Duodenal mucosa (tissue), 2 donors: ENCODE measurements at regions not wholly inside any gene's neighbourhood (a gene's known extent, or its start where the extent isn't known, plus 50 kb on each side); places are given as distances from the start of the nearest gene placed in this dataset.
"Not testable (repeated sequence)": the region's sequence is repeated elsewhere in the genome, so short reads cannot be mapped to it uniquely, and the experiment has no call there.

Experiments used
- H3K27ac ChIP-seq: one replicate; pipeline ENCODE4 v1.7.0; 2013; ENCODE audit warnings: low read depth, low read length
- H3K27me3 ChIP-seq, 2 donors: one replicate each; pipeline ENCODE4 v1.7.0; 2013; ENCODE audit warnings: low read length in 2 of 2, control low read depth in 1 of 2; ENCODE audit not compliant: insufficient read depth in 2 of 2, control insufficient read depth in 1 of 2
- H3K36me3 ChIP-seq, 2 donors: one replicate each; pipeline ENCODE4 v1.7.0; 2013; ENCODE audit warnings: low read length in 2 of 2, control low read depth in 1 of 2; ENCODE audit not compliant: insufficient read depth in 2 of 2, control insufficient read depth in 1 of 2
- H3K4me1 ChIP-seq, 2 donors: one replicate each; pipeline ENCODE4 v1.7.0; 2013; ENCODE audit warnings: low read length in 2 of 2, control low read depth in 1 of 2; ENCODE audit not compliant: insufficient read depth in 2 of 2, control insufficient read depth in 1 of 2
- H3K4me3 ChIP-seq, 2 donors: one replicate each; pipeline ENCODE4 v1.7.0; 2013; ENCODE audit warnings: low read length in 2 of 2, low read depth in 1 of 2
- H3K9ac ChIP-seq, 2 donors: one replicate each; pipeline ENCODE4 v1.7.0; 2013; ENCODE audit warnings: low read length in 2 of 2, low read depth in 1 of 2
- H3K9me3 ChIP-seq, 2 donors: one replicate each; pipeline ENCODE4 v1.7.0; 2013; ENCODE audit warnings: low read length in 2 of 2, control low read depth in 1 of 2; ENCODE audit not compliant: control insufficient read depth in 1 of 2

DNA sequence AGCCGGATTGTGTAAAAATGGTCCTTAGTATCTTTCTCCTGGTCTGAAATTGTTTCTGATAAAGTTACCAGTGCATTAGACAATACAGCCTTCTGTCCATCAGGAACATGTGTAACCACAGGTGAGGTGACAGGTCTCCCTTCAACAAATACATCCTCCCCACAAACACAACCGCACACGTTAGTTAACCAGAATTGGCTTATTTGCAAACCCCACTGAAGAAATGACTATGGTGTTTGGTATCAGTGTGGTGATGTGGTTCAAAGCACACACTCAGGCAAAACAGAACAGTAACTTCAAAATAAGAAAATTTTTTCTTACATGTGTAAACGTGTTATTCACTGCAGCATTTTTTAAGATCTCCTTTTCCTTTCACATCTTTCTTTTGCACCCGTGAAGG is 517.2 kb upstream of the NR5A2 start:
- no peak overlapping the region for H3K27ac ChIP-seq

DNA sequence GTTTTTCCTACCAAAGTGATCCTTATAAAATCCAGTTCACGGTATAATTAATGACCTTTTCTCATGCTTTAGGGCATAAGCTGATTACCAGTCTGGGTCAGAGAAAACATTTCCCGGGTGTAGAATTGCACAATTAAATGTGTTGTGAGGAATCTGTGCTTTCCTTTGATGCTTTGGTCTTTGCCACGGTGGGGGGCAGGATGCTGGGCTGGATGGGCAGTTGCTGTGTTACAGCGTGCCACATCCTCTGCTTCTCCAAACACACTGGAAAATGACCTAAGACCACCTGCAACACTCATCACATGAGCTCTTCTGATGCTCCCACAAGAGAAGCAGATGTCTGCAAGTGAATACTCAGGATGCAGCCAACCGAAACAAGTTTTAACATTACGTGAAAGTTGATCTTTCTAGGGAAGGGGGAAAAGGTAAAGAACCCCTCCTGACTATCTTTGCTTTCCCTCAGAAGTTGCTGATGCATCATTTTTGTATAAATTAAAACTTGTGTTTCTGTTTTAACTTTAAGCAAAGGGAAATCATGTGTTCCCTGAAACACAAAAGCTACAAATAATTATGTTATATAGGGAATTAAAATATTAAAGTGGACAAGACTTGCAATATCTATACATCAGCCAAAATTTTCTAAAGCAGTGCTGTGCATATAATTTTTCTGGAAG is 515.3 kb upstream of the NR5A2 start:
- no peaks in the 10 kb centered on the region for H3K27me3 ChIP-seq
- H3K4me1 ChIP-seq, result no peaks in the 10 kb centered on the region
- no peaks in the 10 kb centered on the region for H3K9me3 ChIP-seq
- H3K27ac ChIP-seq, result no peak overlapping the region
- no peak overlapping the region for H3K4me3 ChIP-seq
- H3K36me3 ChIP-seq, result no peaks in the 10 kb centered on the region
- H3K9ac ChIP-seq, result no peak overlapping the region

More for the DNA sequence above, 517.2 kb upstream of the NR5A2 start:
- no peak overlapping the region for H3K4me3 ChIP-seq
- no peaks in the 10 kb centered on the region for H3K9me3 ChIP-seq
- H3K4me1 ChIP-seq, result no peaks in the 10 kb centered on the region
- H3K9ac ChIP-seq, result no peak overlapping the region
- no peaks in the 10 kb centered on the region for H3K27me3 ChIP-seq
- no peaks in the 10 kb centered on the region for H3K36me3 ChIP-seq

DNA sequence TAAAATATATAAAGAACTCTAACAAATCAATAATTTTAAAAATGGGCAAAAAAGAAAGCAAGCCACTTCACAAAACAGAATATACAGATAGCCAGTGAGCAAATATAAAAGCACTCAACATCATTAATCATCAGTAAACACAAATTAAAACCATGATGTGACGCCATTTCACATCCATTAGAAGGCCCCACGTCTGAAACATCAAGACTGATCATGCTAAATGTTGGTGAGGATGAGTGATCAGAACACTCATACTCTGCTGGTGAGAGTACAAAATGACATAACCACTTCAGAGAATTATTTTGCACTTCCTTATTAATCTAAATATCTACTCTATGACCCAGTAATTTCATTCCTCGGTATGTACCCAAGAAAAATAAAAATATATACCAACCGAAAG is 512.2 kb upstream of the NR5A2 start:
- Histone ChIP-seq H3K27me3 (no peaks in the 10 kb centered on the region), H3K4me3 (no peak overlapping the region), H3K27ac (no peak overlapping the region), H3K9me3 (no peaks in the 10 kb centered on the region), H3K36me3 (no peaks in the 10 kb centered on the region), H3K4me1 (no peaks in the 10 kb centered on the region), H3K9ac (no peak overlapping the region)

DNA sequence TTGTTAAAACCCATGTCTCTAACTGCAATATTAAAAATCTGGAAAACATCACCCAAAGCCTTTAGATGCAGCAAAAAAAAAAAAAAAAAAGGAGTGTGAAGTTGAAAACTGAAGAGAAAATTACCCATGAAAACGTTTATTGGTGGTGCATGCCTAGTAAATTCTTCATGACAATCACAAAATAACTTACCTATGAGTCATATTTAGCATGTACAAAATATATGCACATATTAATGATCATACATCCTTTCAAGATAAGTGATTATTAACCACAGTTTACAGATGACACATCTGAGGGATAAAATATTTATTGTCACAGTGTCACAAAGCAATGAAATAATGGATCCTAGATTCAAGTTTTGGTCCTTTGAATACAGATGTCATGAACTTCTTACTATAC is 505.2 kb upstream of the NR5A2 start:
- H3K4me3 ChIP-seq, result no peak overlapping the region
- H3K9ac ChIP-seq, result no peak overlapping the region
- no peaks in the 10 kb centered on the region for H3K4me1 ChIP-seq
- no peaks in the 10 kb centered on the region for H3K27me3 ChIP-seq
- H3K27ac ChIP-seq, result no peak overlapping the region
- no peaks in the 10 kb centered on the region for H3K36me3 ChIP-seq
- no peaks in the 10 kb centered on the region for H3K9me3 ChIP-seq

DNA sequence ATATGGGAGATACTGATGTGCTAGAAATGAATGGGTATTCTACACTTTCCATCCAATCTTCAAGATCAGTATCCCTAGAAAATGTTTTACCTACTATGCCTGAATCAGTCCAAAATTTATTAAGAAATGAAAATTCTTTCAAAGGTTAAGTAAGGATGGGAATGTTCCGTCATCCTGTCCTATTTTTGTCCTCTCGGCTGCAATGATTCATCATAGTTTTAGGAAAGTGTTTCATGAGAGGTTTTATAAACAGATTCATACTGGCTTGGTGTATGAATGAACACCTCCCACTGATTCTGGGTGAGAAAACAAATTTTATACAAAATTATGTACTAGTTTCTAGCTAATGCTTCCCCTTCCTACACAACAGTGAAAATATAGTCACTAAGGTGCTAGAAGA is 504.6 kb upstream of the NR5A2 start:
- Histone ChIP-seq H3K36me3 (no peaks in the 10 kb centered on the region), H3K4me3 (no peak overlapping the region), H3K9ac (no peak overlapping the region), H3K4me1 (no peaks in the 10 kb centered on the region), H3K27me3 (no peaks in the 10 kb centered on the region), H3K27ac (no peak overlapping the region), H3K9me3 (no peaks in the 10 kb centered on the region)

DNA sequence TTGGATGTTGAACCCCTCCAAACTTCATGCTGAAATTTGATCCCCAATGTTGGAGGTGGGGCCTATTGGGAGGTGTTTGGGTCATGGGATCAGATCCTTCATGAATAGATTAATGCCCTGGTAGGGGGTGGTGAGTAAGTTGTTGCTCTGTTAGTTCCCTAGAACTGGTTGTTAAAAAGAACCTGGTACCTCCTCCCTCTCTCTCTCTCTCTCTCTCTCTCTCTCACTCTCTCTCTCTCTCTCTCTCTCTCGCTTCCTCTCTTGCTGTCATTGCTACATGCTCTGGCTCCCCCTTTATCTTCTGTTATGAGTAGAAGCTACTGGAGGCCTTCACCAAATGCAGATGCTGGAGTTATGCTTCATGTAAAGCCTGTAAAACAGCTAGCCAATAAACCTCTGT is 498.2 kb upstream of the NR5A2 start:
- Histone ChIP-seq H3K4me1 (no peaks in the 10 kb centered on the region), H3K9me3 (peaks cover 0 to 5% of the 10 kb centered on the region in 2 donors), H3K27me3 (no peaks in the 10 kb centered on the region), H3K9ac (no peak overlapping the region), H3K36me3 (no peaks in the 10 kb centered on the region), H3K4me3 (no peak overlapping the region), H3K27ac (no peak overlapping the region)

DNA sequence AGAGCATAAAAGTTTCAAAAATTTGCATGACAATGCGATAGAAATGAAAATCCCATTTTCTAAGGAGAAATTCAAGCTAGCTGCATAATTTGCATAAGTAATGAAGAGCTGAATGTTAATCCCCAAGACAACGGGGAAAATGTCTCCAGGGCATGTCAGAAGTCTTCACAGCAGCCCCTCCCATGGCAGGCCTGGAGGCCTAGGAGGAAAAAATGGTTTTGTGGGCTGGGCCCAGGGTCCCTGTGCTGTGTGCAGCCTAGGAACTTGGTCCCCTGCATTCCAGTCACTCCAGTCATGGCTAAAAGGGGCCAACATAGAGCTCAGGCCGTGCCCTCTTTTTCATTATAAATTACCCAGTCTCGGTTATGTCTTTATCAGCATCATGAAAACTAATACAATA is 494.1 kb upstream of the NR5A2 start:
- not testable (repeated sequence) for H3K27ac ChIP-seq, H3K9ac ChIP-seq, H3K4me1 ChIP-seq, H3K27me3 ChIP-seq, H3K36me3 ChIP-seq, H3K4me3 ChIP-seq
- peaks cover 9 to 10% of the 10 kb centered on the region in 2 donors for H3K9me3 ChIP-seq

DNA sequence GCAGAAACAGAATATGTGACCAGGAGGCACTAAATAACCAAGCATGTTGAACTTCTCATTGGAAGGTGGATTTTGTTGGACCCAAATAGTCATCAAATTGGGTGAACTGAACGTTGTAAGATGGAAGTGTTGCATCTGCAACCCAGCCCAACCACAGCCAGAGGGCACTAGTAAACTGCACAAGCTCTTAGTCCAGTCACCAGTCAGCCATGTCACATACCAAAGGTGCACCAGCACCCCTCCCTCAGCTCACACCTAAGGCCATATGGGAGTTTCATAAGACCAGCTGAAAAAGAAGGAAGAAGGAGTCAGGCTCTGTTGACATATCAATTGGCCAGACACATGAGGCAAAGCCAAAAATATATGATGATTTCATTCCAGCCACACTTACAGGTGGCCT is 481.7 kb upstream of the NR5A2 start:
- Histone ChIP-seq H3K27ac (no peak overlapping the region), H3K27me3 (no peaks in the 10 kb centered on the region), H3K4me3 (no peak overlapping the region), H3K9ac (no peak overlapping the region), H3K9me3 (no peaks in the 10 kb centered on the region), H3K4me1 (no peaks in the 10 kb centered on the region), H3K36me3 (no peaks in the 10 kb centered on the region)

DNA sequence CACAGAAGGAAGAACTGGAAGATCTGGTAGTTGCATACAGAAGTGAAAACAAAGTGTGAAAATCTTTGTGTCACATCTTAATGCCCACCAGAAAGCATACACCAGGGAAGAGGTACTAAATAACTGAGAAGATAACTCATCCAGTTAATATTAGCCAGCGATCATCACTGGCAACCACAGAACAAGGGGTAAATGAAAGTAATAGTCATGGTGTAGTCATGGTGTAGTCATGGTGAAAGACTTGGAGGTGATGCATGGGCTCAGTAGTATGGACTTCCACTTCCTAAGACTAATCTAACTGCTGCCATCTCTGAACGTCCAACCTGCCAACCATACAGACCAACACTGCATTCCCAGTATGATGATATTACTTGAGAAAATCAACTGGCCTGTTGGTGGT is 481.2 kb upstream of the NR5A2 start:
- H3K27ac ChIP-seq, result no peak overlapping the region
- H3K4me1 ChIP-seq, result no peaks in the 10 kb centered on the region
- H3K9me3 ChIP-seq, result no peaks in the 10 kb centered on the region
- H3K27me3 ChIP-seq, result no peaks in the 10 kb centered on the region
- no peak overlapping the region for H3K4me3 ChIP-seq
- H3K9ac ChIP-seq, result no peak overlapping the region
- no peaks in the 10 kb centered on the region for H3K36me3 ChIP-seq

DNA sequence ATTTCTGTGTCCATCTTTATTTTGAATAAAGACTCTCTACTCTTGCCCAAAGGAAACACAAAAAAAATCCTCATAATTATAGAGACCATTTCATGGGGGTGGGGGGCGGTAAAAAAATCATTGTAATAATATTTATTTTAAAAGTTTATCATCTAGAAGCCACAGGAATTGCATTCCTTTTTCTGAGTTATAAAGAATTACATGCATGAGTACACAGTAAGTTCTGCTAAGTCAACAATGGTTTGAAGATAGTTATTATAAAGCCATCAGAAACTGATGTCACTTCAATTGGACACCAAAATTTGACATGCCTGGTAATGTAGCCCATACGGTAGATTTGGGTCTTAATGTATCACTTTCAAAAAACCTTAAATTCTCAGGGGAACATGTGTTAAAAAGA is 478.1 kb upstream of the NR5A2 start:
- Histone ChIP-seq H3K9ac (no peak overlapping the region), H3K9me3 (no peaks in the 10 kb centered on the region), H3K27me3 (no peaks in the 10 kb centered on the region), H3K4me3 (no peak overlapping the region), H3K4me1 (no peaks in the 10 kb centered on the region), H3K36me3 (no peaks in the 10 kb centered on the region), H3K27ac (no peak overlapping the region)
